IMR-90 (cell line): ENCODE measurements at regions not wholly inside any gene's neighbourhood (a gene's known extent, or its start where the extent isn't known, plus 50 kb on each side); places are given as distances from the start of the nearest gene placed in this dataset.

Experiments
- ATAC-seq: fragments of 200-7000 bp; cut with Tn5 transposase; 2 replicates; pipeline ENCODE4 v1.9.1; 2020; ENCODE audit warnings: low read depth, mild to moderate bottlenecking, moderate library complexity
- BruUV-seq: library from RNA; stranded (reverse); fragments of 400-500 nt; replicated peaks from 2 replicates; lab custom pipeline; 2021; lab: Mats Ljungman, UMichigan
- CTCF ChIA-PET: fragments of 300-600 bp; formaldehyde crosslinking; extraction: SDS; loops from one replicate; lab custom pipeline; 2021; ENCODE audit warnings: antibody characterized with exemption; lab: Yijun Ruan, JAX
- POLR2A ChIA-PET: fragments of 300-600 bp; sonication (Branson Sonifier 250); formaldehyde crosslinking; loops from one replicate; lab custom pipeline; 2022; ENCODE audit warnings: antibody characterized with exemption; ENCODE audit not compliant: unreplicated experiment; lab: Charles Lee
- DNase-seq: peaks from one replicate; pipeline ENCODE4 v3.0.0; 2013
- H2AFZ ChIP-seq: replicated peaks from 2 replicates; pipeline ENCODE3; 2013; ENCODE audit warnings: low read length, mild to moderate bottlenecking; ENCODE audit not compliant: poor library complexity
- H2AK5ac ChIP-seq: 2 replicates; pipeline ENCODE4 v1.6.1; 2013; ENCODE audit warnings: low read depth, low read length, inconsistent platforms
- H2AK9ac ChIP-seq: replicated peaks from 2 replicates; pipeline ENCODE3; 2013; ENCODE audit warnings: mild to moderate bottlenecking, low read depth, low read length, moderate library complexity; ENCODE audit not compliant: poor library complexity
- H2BK120ac ChIP-seq: 2 replicates; pipeline ENCODE4 v1.6.1; 2013; ENCODE audit warnings: low read depth, low read length, inconsistent platforms
- H2BK15ac ChIP-seq: 3 replicates; pipeline ENCODE4 v1.6.1; 2013; ENCODE audit warnings: low read depth, low read length, inconsistent platforms
- H2BK20ac ChIP-seq: 2 replicates; pipeline ENCODE4 v1.6.1; 2013; ENCODE audit warnings: low read depth, mild to moderate bottlenecking, inconsistent platforms, low read length, moderate library complexity
- H2BK5ac ChIP-seq: 2 replicates; pipeline ENCODE4 v1.6.1; 2013; ENCODE audit warnings: mild to moderate bottlenecking, low read depth, low read length, inconsistent platforms; ENCODE audit not compliant: poor library complexity, severe bottlenecking
- H3K14ac ChIP-seq: replicated peaks from 2 replicates; pipeline ENCODE4 v1.6.1; 2013; ENCODE audit warnings: low read depth, low read length, inconsistent platforms
- H3K18ac ChIP-seq: 2 replicates; pipeline ENCODE4 v1.6.1; 2013; ENCODE audit warnings: low read depth, low read length, control low read depth
- H3K23ac ChIP-seq: 2 replicates; pipeline ENCODE4 v1.6.1; 2013; ENCODE audit warnings: low read depth, low read length, inconsistent platforms
- H3K27ac ChIP-seq: 2 replicates; pipeline ENCODE4 v1.5.1; 2013; ENCODE audit warnings: mild to moderate bottlenecking, control low read depth, low read length; ENCODE audit not compliant: insufficient read depth
- H3K27me3 ChIP-seq: 2 replicates; pipeline ENCODE4 v1.6.1; 2013; ENCODE audit warnings: low read length; ENCODE audit not compliant: control insufficient read depth, insufficient read depth
- H3K36me3 ChIP-seq: 2 replicates; pipeline ENCODE4 v1.6.1; 2013; ENCODE audit warnings: low read length, mixed read lengths; ENCODE audit not compliant: control insufficient read depth, insufficient read depth
- H3K4ac ChIP-seq: 2 replicates; pipeline ENCODE4 v1.6.1; 2013; ENCODE audit warnings: low read depth, low read length, inconsistent platforms
- H3K4me1 ChIP-seq: 2 replicates; pipeline ENCODE4 v1.6.1; 2013; ENCODE audit warnings: low read length, mixed read lengths; ENCODE audit not compliant: control insufficient read depth, insufficient read depth
- H3K4me2 ChIP-seq: 2 replicates; pipeline ENCODE4 v1.6.1; 2013; ENCODE audit warnings: low read depth, mild to moderate bottlenecking, control low read depth, low read length, moderate library complexity
- H3K4me3 ChIP-seq: 2 replicates; pipeline ENCODE4 v1.5.1; 2013; ENCODE audit warnings: low read depth, mild to moderate bottlenecking, control low read depth, low read length, moderate library complexity; ENCODE audit not compliant: insufficient read depth
- H3K56ac ChIP-seq: 2 replicates; pipeline ENCODE4 v1.6.1; 2013; ENCODE audit warnings: low read length, inconsistent platforms; ENCODE audit not compliant: insufficient read depth; ENCODE audit errors: extremely low read depth
- H3K79me1 ChIP-seq, 2 experiments: 2 replicates each; pipeline ENCODE4 v1.6.1; 2013; ENCODE audit warnings: low read length in 2 of 2, inconsistent platforms in 1 of 2, low read depth in 1 of 2
- H3K9ac ChIP-seq: 2 replicates; pipeline ENCODE4 v1.6.1; 2013; ENCODE audit warnings: low read depth, low read length, control low read depth
- H3K9me1 ChIP-seq: 2 replicates; pipeline ENCODE4 v1.6.1; 2013; ENCODE audit warnings: low read length, inconsistent platforms; ENCODE audit not compliant: insufficient read depth
- H3K9me3 ChIP-seq: 2 replicates; pipeline ENCODE4 v1.6.1; 2013; ENCODE audit warnings: low read length; ENCODE audit not compliant: control insufficient read depth, insufficient read depth
- H4K20me1 ChIP-seq: 2 replicates; pipeline ENCODE4 v1.6.1; 2013; ENCODE audit warnings: low read length, inconsistent platforms; ENCODE audit not compliant: insufficient read depth
- H4K5ac ChIP-seq: 2 replicates; pipeline ENCODE4 v1.6.1; 2013; ENCODE audit warnings: mild to moderate bottlenecking, low read depth, low read length, control low read depth
- H4K8ac ChIP-seq, 2 experiments: 2 replicates each; pipeline ENCODE4 v1.6.1; 2013; ENCODE audit warnings: low read depth in 2 of 2, low read length in 2 of 2, control low read depth in 1 of 2, inconsistent platforms in 1 of 2
- H4K91ac ChIP-seq: 2 replicates; pipeline ENCODE4 v1.6.1; 2013; ENCODE audit warnings: low read depth, low read length, inconsistent platforms; ENCODE audit not compliant: insufficient read depth
- CEBPB ChIP-seq: IDR thresholded peaks from 2 replicates; pipeline ENCODE4 v1.6.1; 2012; ENCODE audit warnings: low read depth, low read length, improper control_type of control experiment
- CHD1 ChIP-seq: IDR thresholded peaks from 2 replicates; pipeline ENCODE4 v1.6.1; 2012; ENCODE audit warnings: low read depth, low read length, improper control_type of control experiment
- FOS ChIP-seq: fragments of 150-350 bp; IDR thresholded peaks from 2 replicates; pipeline ENCODE4 v1.6.1; 2016; ENCODE audit warnings: low read depth, low read length
- MXI1 ChIP-seq: IDR thresholded peaks from 2 replicates; pipeline ENCODE4 v1.6.1; 2012; ENCODE audit warnings: low read depth, mild to moderate bottlenecking, low read length, moderate library complexity, borderline replicate concordance
- NFE2L2 ChIP-seq: fragments of 150-350 bp; IDR thresholded peaks from 2 replicates; pipeline ENCODE4 v1.6.1; 2016; ENCODE audit warnings: low read depth, mild to moderate bottlenecking, low read length
- POLR2A ChIP-seq: IDR thresholded peaks from 2 replicates; pipeline ENCODE4 v1.6.1; 2012; ENCODE audit warnings: mild to moderate bottlenecking, low read depth, low read length
- RCOR1 ChIP-seq: IDR thresholded peaks from 2 replicates; pipeline ENCODE4 v1.6.1; 2012; ENCODE audit warnings: mild to moderate bottlenecking, low read length, improper control_type of control experiment; ENCODE audit not compliant: insufficient replicate concordance
- WGBS, 2 experiments: methylation state at CpG; one replicate each; pipeline versions ENCODE4 v1.1.5 to v1.1.7; 2013; ENCODE audit warnings: missing lambda C conversion rate in 2 of 2; ENCODE audit not compliant: insufficient read length in 1 of 2; ENCODE audit errors: extremely low coverage in 2 of 2; 5-methylcytosine and 5-hydroxymethylcytosine counted together
- dilution Hi-C: fragments of 300-500 bp; cut with HindIII; formaldehyde crosslinking; loops from one replicate; pipeline ENCODE4 v1.14.3; 2018; ENCODE audit warnings: low sequenced_read_pairs; ENCODE audit not compliant: unreplicated experiment
- in situ Hi-C: fragments of 300-500 bp; cut with MboI; formaldehyde crosslinking; loops from 3 replicates; pipeline ENCODE4 v1.14.3; 2019; ENCODE audit warnings: low sequenced_read_pairs, inconsistent platforms, mixed read lengths
- intact Hi-C: fragments of 100-400 bp; cut with micrococcal nuclease; formaldehyde crosslinking; loops from 2 replicates; pipeline ENCODE4 v1.10.0; 2022
- TF ChIP-seq, protein P1 (sequence below): conservative IDR thresholded peaks from 2 replicates; pipeline ENCODE4 v1.5.1; 2012; ENCODE audit warnings: mild to moderate bottlenecking, low read depth, low read length, improper control_type of control experiment

DNA sequence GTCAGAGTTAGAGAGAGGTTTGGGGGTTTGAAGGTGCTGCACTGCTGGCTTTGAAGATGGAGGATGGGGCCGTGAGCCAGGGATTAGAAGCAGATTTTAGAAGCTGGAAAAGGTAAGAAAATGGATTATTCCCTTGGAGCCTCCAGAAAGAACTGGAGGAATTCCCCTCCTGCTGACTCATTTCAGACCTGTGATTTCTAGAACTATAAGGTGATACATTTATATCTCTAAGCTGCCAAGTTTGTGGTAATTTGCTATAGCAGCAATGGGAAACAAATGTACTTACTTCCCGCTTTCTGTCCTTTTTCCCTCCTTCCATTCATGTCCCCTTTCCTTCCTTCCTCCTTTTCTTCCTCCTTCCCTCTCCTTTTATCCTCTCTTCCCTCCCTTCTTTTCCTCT, 78.5 kb upstream of the PCDH8 start:
- Histone ChIP-seq H4K91ac (no peak overlapping the region), H2BK15ac (no peak overlapping the region), H3K18ac (no peak overlapping the region), H3K9me3 (no peaks in the 10 kb centered on the region; the same call in 1 of the 2 replicates), H3K23ac (no peak overlapping the region), H3K79me1 (no peaks in the 10 kb centered on the region), H2AK9ac (no peak overlapping the region), H4K20me1 (no peaks in the 10 kb centered on the region), H3K4me2 (no peak overlapping the region), H4K5ac (no peak overlapping the region), H2BK20ac (no peak overlapping the region), H2BK5ac (no peak overlapping the region), H2AK5ac (no peak overlapping the region), H3K14ac (no peak overlapping the region), H3K9me1 (no peaks in the 10 kb centered on the region), H3K27me3 (no peaks in the 10 kb centered on the region), H3K56ac (no peak overlapping the region), H3K4ac (no peak overlapping the region), H2AFZ (no peak overlapping the region), H3K9ac (no peak overlapping the region), H3K4me1 (no peaks in the 10 kb centered on the region), H2BK120ac (no peak overlapping the region), H3K36me3 (no peaks in the 10 kb centered on the region), H3K27ac (no peak overlapping the region), H3K4me3 (no peak overlapping the region), H4K8ac (no peak overlapping the region)
- BruUV-seq: no TSS peak
- POLR2A ChIA-PET: no interaction called here
- WGBS, 2 experiments: no CpG with 5 or more reads among the region's 2 CpGs
- in situ Hi-C loops (no loop called here), dilution Hi-C loops (no loop called here), intact Hi-C loops (no loop called here)
- ATAC-seq (no peak), DNase-seq (no peak)
- TF ChIP-seq POLR2A (no peak), CHD1 (no peak), FOS (no peak), NFE2L2 (no peak), RCOR1 (no peak), MXI1 (no peak), CEBPB (no peak)
- TF ChIP-seq, protein P1, sequence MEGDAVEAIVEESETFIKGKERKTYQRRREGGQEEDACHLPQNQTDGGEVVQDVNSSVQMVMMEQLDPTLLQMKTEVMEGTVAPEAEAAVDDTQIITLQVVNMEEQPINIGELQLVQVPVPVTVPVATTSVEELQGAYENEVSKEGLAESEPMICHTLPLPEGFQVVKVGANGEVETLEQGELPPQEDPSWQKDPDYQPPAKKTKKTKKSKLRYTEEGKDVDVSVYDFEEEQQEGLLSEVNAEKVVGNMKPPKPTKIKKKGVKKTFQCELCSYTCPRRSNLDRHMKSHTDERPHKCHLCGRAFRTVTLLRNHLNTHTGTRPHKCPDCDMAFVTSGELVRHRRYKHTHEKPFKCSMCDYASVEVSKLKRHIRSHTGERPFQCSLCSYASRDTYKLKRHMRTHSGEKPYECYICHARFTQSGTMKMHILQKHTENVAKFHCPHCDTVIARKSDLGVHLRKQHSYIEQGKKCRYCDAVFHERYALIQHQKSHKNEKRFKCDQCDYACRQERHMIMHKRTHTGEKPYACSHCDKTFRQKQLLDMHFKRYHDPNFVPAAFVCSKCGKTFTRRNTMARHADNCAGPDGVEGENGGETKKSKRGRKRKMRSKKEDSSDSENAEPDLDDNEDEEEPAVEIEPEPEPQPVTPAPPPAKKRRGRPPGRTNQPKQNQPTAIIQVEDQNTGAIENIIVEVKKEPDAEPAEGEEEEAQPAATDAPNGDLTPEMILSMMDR: no peak
- CTCF ChIA-PET: no interaction called here
